Activated T-cell treated with anti-CD3 and anti-CD28 coated beads, Interleukin-2, amount 50 U/mL, for 72 hours (primary cell): ENCODE measurements at regions not wholly inside any gene's neighbourhood (a gene's known extent, or its start where the extent isn't known, plus 50 kb on each side); places are given as distances from the start of the nearest gene placed in this dataset.

Source experiments
- ATAC-seq, 2 donors: fragments of 150-1000 bp; cut with Tn5 transposase; replicated peaks in 1 of 2; 2 replicates each; pipeline ENCODE4 v1.10.0; 2021; ENCODE audit warnings: moderate library complexity in 2 of 2, mild to moderate bottlenecking in 1 of 2
- DNase-seq, 2 donors: peaks; one replicate each; pipeline ENCODE4 v3.0.0; 2021 to 2022; ENCODE audit warnings: mixed read lengths in 1 of 2
- H3K27ac Mint-ChIP-seq: one replicate; pipeline ENCODE4 v1.8.0; 2022; ENCODE audit warnings: mild to moderate bottlenecking, moderate library complexity, mixed read lengths
- H3K27me3 Mint-ChIP-seq: one replicate; pipeline ENCODE4 v1.8.0; 2022; ENCODE audit warnings: low read depth, mixed read lengths
- H3K36me3 Mint-ChIP-seq, 2 donors: one replicate each; pipeline ENCODE4 v1.8.0; 2022; ENCODE audit warnings: mixed read lengths in 2 of 2, mild to moderate bottlenecking in 1 of 2; ENCODE audit not compliant: insufficient read depth in 2 of 2
- H3K4me1 Mint-ChIP-seq: one replicate; pipeline ENCODE4 v1.8.0; 2022; ENCODE audit warnings: low read depth, mixed read lengths
- H3K4me3 Mint-ChIP-seq, 2 donors: one replicate each; pipeline ENCODE4 v1.8.0; 2022; ENCODE audit warnings: mild to moderate bottlenecking in 2 of 2, mixed read lengths in 2 of 2, moderate library complexity in 2 of 2
- H3K9me3 Mint-ChIP-seq, 2 donors: one replicate each; pipeline ENCODE4 v1.8.0; 2022; ENCODE audit warnings: mixed read lengths in 2 of 2

DNA sequence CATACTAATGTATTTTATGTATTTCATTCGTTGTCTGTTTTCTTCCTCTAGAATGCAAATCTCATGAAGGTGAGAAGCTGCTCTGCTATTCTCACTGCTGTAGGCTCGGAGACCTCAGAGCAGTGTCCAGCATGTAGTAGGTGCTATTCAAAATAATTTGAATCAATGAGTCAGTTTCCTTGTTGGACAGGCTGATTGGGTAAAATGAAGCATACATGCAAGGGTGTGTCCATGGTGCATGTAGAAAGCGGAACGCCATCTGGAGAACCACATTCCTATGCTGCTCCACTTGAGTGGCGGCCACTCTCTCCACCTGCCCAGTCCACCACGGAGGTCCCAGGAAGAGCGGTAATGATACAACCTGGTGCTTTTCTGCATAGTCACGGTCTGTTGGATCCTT, 412.1 kb downstream of the QKI start:
- no peak for ATAC-seq
- H3K27ac Mint-ChIP-seq, result no peak overlapping the region
- no peaks in the 10 kb centered on the region for H3K4me1 Mint-ChIP-seq
- H3K4me3 Mint-ChIP-seq, result no peak overlapping the region
- no peaks in the 10 kb centered on the region for H3K9me3 Mint-ChIP-seq
- no peak for DNase-seq
- H3K36me3 Mint-ChIP-seq, result no peaks in the 10 kb centered on the region
- H3K27me3 Mint-ChIP-seq, result peaks cover 6% of the 10 kb centered on the region

GRCh38 chr6:163825033-163825432, 410.5 kb downstream of the QKI start:
- Mint-ChIP-seq H3K27me3 (peaks cover 6% of the 10 kb centered on the region), H3K27ac (no peak overlapping the region)

DNA sequence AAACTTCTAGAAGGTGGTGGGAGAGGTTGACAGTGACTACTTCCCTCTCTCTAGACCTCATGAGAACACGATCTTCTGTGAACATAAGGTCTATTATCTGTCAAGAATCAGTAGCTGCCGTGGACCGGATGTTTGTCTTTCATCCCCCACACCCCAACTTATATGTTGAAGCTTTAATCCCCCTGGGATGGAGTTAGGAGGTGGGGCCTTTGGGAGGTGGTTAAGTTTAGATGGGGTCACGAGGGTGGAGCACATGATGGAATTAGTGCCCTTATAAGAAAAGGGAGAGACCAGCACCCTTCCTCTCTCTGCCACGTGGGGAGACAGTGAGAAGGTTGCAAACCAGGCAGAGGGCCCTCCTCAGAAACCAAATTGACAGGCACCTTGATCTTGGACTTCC, 409.1 kb downstream of the QKI start:
- no peak for DNase-seq
- H3K36me3 Mint-ChIP-seq, result peaks cover 0 to 2% of the 10 kb centered on the region in 2 donors
- no peak for ATAC-seq
- no peak overlapping the region for H3K27ac Mint-ChIP-seq
- H3K9me3 Mint-ChIP-seq, result peaks cover 2 to 7% of the 10 kb centered on the region in 2 donors
- H3K4me3 Mint-ChIP-seq, result no peak overlapping the region
- H3K27me3 Mint-ChIP-seq, result peaks cover 1% of the 10 kb centered on the region
- H3K4me1 Mint-ChIP-seq, result no peaks in the 10 kb centered on the region

More at GRCh38 chr6:163825033-163825432, 410.5 kb downstream of the QKI start:
- Mint-ChIP-seq H3K4me3 (no peak overlapping the region), H3K9me3 (peaks cover 2 to 5% of the 10 kb centered on the region in 2 donors), H3K36me3 (peaks cover 0 to 2% of the 10 kb centered on the region in 2 donors), H3K4me1 (no peaks in the 10 kb centered on the region)
- ATAC-seq (no peak), DNase-seq (no peak)

DNA sequence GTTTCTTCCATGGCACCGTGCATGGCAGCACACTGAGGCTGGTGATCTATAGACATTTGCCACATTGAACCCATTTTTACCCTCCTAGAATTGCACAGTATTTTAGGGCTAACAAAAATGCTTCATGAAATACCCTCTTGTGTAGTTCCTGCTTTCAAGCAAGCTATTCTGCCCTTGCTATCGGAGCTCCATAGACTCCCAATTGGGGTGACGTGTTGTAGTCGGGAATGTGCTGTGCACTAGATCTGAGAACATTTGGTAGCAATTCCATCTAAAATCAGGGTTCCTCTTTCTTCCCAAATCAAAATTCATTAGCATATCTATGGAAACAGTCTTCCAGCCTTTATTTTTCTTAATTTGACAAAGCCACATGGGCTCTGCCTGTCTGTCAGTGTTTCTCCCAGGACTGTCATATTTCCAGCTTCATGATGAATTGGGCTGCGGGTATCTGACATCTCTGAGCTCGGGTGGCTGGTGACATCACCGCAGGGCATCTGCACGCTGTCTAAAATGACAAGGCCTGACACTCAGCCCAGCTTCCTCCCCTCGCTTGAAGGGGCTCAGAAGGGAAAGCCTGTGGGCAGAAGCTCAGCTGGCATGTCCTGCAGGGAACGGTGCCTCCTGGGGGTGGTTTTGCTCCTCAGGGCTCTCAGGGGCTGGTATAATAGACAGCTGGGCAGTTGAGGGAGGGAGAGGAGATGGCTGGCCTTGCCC, 406.4 kb downstream of the QKI start:
- no peak for ATAC-seq

DNA sequence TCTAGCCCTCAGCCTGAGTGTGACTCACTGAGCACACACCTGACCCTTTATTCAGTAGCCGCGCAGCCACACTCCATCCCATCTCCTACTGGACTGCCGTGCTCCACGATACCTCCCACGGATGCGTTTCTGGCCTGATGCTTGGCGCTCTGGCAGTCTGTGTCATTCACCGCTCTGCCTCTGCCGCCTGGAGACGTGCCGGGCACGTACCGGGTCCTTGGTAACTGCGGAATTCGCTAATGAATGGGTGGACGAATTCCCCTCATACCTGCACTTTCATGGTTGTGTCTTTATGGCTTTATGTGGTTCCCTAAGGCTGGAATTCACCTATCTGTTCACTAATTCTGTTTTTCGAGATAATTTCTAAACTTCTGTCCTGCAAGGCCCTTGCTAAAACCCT, 405.7 kb downstream of the QKI start:
- Mint-ChIP-seq H3K4me3 (no peak overlapping the region), H3K36me3 (peaks cover 0 to 2% of the 10 kb centered on the region in 2 donors), H3K9me3 (peaks cover 2 to 7% of the 10 kb centered on the region in 2 donors), H3K4me1 (no peaks in the 10 kb centered on the region), H3K27ac (no peak overlapping the region), H3K27me3 (no peaks in the 10 kb centered on the region)
- ATAC-seq (no peak), DNase-seq (no peak)

More for the DNA sequence above, 406.4 kb downstream of the QKI start:
- no peaks in the 10 kb centered on the region for H3K27me3 Mint-ChIP-seq
- DNase-seq, result no peak
- no peaks in the 10 kb centered on the region for H3K4me1 Mint-ChIP-seq
- peaks cover 2 to 7% of the 10 kb centered on the region in 2 donors for H3K9me3 Mint-ChIP-seq
- H3K36me3 Mint-ChIP-seq, result peaks cover 0 to 2% of the 10 kb centered on the region in 2 donors
- no peak overlapping the region for H3K4me3 Mint-ChIP-seq
- H3K27ac Mint-ChIP-seq, result no peak overlapping the region

DNA sequence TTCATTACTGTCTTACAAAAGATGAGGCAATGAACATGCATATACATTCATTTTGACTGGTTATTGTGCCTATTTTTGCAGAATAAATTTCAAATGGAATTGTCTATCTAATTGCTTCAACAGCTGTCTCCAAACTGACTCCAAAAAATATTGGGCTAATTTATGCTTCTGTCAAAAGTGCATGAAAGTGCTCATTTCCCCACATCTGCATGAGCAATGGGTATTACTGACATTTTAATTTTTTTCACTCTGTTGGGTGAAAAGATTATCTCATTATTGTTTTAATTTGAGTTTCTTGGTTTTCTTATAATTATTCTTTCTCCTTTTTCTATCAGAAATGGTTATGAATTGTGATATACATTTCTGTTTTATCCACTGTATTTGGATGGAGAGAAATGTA, 404.2 kb downstream of the QKI start:
- DNase-seq (no peak), ATAC-seq (no peak)
- H3K27ac Mint-ChIP-seq, result no peak overlapping the region
- H3K9me3 Mint-ChIP-seq, result peaks cover 2 to 7% of the 10 kb centered on the region in 2 donors
- no peak overlapping the region for H3K4me3 Mint-ChIP-seq
- peaks cover 0 to 2% of the 10 kb centered on the region in 2 donors for H3K36me3 Mint-ChIP-seq
- no peaks in the 10 kb centered on the region for H3K27me3 Mint-ChIP-seq
- no peaks in the 10 kb centered on the region for H3K4me1 Mint-ChIP-seq

DNA sequence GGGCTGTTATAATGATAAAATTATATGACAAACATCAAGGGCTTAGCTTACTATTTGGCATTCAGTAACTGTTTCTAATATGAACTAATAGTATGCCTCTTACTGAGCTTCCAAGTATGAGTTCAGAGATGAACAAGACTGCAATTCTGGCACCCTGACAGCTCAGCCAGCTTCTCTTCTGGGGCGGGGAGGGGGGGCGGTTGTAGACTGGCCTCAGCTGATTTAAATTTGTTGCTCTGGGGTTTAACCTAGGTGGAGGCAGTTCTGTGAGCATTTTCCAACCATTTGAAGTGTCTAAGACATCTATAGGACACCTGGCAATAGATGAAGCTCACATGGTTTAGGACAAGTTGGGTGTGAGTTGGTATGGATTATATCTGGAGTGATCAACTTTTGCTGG, 401.9 kb downstream of the QKI start:
- Mint-ChIP-seq H3K9me3 (peaks cover 2 to 7% of the 10 kb centered on the region in 2 donors), H3K4me3 (no peak overlapping the region), H3K27ac (no peak overlapping the region), H3K27me3 (no peaks in the 10 kb centered on the region), H3K4me1 (no peaks in the 10 kb centered on the region), H3K36me3 (peaks cover 0 to 2% of the 10 kb centered on the region in 2 donors)
- ATAC-seq, result no peak
- no peak for DNase-seq

GRCh38 chr6:163815796-163816195, 401.3 kb downstream of the QKI start:
- ATAC-seq (no peak), DNase-seq (no peak)
- H3K9me3 Mint-ChIP-seq, result peaks cover 2 to 7% of the 10 kb centered on the region in 2 donors
- H3K4me3 Mint-ChIP-seq, result no peak overlapping the region
- H3K27ac Mint-ChIP-seq, result no peak overlapping the region
- no peaks in the 10 kb centered on the region for H3K27me3 Mint-ChIP-seq
- no peaks in the 10 kb centered on the region for H3K4me1 Mint-ChIP-seq
- H3K36me3 Mint-ChIP-seq, result peaks cover 0 to 2% of the 10 kb centered on the region in 2 donors

DNA sequence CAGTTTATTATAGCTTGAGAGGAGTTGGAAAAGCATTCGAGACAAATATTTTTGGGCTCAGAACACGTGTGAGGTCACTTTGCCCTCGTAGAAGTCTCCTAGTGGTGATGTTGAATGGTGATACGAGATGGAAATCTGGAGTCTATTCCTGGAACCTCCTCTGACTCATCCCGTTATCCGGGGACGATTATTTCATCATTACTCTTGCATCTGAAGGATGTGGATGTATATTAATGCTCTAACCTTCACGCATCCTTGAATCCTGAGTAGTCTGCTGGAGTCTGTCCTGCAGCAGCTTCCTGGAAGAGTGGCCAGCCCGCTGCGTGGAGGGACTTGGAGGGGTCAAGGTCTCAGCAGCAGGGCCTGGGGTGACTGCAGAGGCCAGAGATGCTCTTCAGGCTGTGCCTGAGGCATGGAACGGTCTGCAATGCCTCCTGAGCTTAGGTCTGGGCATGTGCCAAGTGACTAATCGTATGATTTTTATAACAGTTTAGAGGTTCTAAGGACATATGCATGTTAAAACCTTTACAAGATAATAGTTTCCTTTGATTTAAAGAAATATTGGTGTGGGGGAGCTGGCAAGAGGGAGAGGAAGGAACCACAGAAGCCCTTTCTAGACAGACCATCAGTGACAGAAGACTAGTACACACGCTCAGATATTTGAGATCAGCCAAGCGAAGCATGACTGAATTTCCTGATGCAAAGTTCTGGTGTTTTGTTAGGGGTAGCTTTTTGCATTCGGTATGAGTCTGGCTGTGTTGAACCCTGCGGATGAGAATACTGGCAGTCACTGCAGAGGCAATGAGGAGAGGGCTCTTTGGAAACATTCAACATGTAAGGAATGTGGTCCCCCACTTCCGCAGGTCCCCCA, 400.2 kb downstream of the QKI start:
- DNase-seq (no peak), ATAC-seq (no peak)
- Mint-ChIP-seq H3K4me1 (no peaks in the 10 kb centered on the region), H3K36me3 (no peaks in the 10 kb centered on the region), H3K9me3 (peaks cover 0 to 2% of the 10 kb centered on the region in 2 donors), H3K27me3 (no peaks in the 10 kb centered on the region), H3K4me3 (no peak overlapping the region), H3K27ac (no peak overlapping the region)

DNA sequence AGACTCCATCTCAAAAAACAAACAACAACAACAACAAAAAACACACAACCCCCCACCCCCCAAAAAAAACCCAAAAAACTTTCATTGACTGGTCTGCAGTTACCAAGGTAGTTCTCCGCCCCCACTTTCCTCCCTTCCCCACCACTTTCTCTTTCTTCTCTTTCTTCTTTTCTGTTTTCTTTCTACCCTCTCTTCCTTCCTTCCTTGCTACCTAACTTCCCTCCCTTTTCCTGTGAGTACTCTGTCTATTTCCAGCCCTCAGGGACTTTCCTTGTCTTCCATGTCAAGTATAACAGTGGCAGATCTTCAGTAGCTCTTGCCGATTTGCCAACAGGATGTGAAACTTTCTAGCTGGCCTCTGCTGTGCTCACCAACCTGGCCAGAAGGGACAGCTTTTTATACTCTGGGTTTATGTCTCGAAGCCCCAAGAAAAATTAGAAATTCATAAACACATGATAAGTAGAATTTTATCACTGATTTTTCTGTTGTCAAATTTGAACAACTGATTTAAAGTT, 399.5 kb downstream of the QKI start:
- ATAC-seq, result no peak
- Mint-ChIP-seq H3K9me3 (no peaks in the 10 kb centered on the region), H3K36me3 (no peaks in the 10 kb centered on the region), H3K4me3 (no peak overlapping the region), H3K4me1 (no peaks in the 10 kb centered on the region), H3K27me3 (no peaks in the 10 kb centered on the region), H3K27ac (no peak overlapping the region)
- no peak for DNase-seq

- Mint-ChIP-seq H3K9me3 (no peaks in the 10 kb centered on the region), H3K36me3 (no peaks in the 10 kb centered on the region), H3K4me1 (no peaks in the 10 kb centered on the region), H3K27ac (no peak overlapping the region), H3K4me3 (no peak overlapping the region), H3K27me3 (peaks cover 5% of the 10 kb centered on the region)
- ATAC-seq (no peak), DNase-seq (no peak)
These were observed 396.8 kb downstream of the QKI start for GRCh38 chr6:163811317-163811716.

- H3K36me3 Mint-ChIP-seq, result no peaks in the 10 kb centered on the region
- H3K4me1 Mint-ChIP-seq, result no peaks in the 10 kb centered on the region
- no peak overlapping the region for H3K4me3 Mint-ChIP-seq
- no peak overlapping the region for H3K27ac Mint-ChIP-seq
- H3K27me3 Mint-ChIP-seq, result peaks cover 5% of the 10 kb centered on the region
- ATAC-seq (no peak), DNase-seq (no peak)
- no peaks in the 10 kb centered on the region for H3K9me3 Mint-ChIP-seq
These were observed 394.8 kb downstream of the QKI start for GRCh38 chr6:163809364-163809763.

DNA sequence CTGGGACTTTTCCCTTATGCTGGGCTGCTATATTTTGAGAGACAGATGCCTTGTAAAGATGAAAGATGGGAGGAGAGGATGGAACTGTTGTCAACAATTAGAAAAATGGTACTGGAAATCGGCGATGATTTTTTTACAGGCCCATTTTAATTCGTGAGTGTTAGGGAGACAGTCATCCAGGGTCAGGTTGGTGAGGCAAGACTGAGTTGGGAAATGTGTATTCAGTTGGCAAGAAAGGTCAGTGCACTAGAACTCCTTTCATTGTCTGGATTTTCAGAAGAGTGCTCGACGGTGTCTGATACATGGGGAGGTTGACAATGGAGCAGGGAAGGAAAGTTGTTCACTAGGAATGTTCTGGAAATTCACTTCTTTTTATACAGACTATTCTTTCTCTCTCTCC, 394.4 kb downstream of the QKI start:
- Mint-ChIP-seq H3K27me3 (peaks cover 5% of the 10 kb centered on the region), H3K36me3 (no peaks in the 10 kb centered on the region), H3K9me3 (no peaks in the 10 kb centered on the region), H3K27ac (no peak overlapping the region), H3K4me1 (no peaks in the 10 kb centered on the region), H3K4me3 (no peak overlapping the region)
- ATAC-seq, result no peak
- no peak for DNase-seq
